HG03342 (cell line): ENCODE measurements at regions not wholly inside any gene's neighbourhood (a gene's known extent, or its start where the extent isn't known, plus 50 kb on each side); places are given as distances from the start of the nearest gene placed in this dataset.
"Not testable (repeated sequence)": the region's sequence is repeated elsewhere in the genome, so short reads cannot be mapped to it uniquely, and the experiment has no call there.

Experiments
- ATAC-seq: cut with Tn5 transposase; IDR thresholded peaks from one replicate; pipeline ENCODE4 v1.9.1; 2021; ENCODE audit warnings: mild to moderate bottlenecking, moderate library complexity; ENCODE audit not compliant: unreplicated experiment

DNA sequence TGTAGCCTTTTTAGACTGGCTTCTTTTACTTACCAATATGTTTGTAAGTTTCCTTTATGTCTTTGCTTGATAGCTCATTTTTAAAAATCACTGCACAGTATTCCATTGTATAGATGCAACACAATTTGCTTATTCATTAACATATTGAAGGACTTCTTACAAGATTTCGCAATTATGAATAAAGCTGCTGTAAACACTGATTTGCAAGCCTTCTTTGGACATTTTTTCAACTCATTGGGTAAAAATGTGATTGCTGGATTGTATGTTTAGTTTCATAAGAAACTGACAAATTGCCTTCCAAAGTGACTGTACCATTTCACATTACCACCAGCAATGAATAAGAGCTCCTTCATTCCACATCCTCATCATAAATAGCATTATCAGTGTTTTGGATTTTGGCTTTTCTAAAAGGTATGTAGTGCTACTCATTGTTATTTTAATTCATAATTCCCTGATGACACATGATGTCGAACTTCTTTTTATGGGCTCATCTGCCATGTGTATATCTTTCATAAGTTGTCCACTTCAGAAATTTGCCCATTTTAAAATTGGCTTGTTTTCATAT lies 80.7 kb downstream of the TFAP2B start:
- ATAC-seq: no peak

DNA sequence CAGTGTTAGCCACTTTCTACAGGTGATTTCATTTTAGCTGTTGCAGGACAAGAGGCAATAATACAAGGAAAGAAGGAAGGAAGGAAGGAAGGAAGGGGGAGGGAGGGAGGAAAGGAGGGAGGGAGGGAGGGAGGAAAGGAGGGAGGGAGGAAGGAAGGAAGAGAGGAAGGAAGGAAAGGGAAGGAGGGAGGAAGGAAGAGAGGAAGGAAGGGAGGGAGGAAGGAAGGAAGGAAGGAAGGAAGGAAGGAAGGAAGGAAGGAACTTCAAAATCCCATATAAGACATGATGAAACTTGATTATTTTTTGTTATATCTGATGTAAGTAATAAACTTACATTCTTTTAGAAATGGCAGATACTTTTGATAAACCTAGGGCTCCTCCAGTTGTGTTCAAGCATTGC lies 83.6 kb downstream of the TFAP2B start:
- ATAC-seq: no peak

DNA sequence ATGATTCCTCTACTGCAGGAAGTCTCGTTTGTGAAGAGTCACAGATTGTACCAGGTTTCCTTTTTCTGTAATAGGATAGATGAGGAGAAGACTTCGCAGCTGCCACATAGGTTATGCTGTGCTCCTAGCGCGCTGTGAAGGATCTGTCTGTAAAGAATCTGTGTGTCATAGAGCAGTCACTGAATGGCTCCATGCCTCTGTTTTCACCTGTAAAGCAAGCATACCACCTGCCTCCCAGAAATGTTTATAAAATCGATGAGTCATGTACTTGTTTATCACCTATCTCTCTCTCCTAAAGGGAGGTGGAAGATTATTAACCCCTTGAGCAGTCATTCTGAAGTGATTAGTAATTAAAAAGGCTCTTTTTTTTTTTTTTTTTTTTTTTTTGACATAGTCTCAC lies 86.6 kb downstream of the TFAP2B start:
- ATAC-seq: no peak

DNA sequence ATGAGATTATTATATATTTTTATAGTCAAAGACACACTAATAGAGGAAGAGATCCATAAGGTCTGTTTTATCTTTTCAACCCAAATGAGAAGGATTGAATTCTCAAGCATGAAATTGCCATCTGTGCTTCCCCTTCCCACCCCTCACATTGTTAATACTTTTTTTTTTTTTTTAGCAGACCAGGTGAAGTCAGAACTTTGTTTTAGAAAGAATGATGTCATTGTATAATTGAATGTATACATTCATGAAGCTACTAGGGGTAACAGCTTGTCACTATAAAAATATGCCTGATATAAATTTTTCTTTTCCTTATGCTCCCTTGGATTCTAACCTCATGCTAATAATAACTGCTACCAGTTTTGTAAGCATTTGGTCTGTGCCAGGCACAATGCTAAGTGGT lies 88.9 kb downstream of the TFAP2B start:
- no peak for ATAC-seq

DNA sequence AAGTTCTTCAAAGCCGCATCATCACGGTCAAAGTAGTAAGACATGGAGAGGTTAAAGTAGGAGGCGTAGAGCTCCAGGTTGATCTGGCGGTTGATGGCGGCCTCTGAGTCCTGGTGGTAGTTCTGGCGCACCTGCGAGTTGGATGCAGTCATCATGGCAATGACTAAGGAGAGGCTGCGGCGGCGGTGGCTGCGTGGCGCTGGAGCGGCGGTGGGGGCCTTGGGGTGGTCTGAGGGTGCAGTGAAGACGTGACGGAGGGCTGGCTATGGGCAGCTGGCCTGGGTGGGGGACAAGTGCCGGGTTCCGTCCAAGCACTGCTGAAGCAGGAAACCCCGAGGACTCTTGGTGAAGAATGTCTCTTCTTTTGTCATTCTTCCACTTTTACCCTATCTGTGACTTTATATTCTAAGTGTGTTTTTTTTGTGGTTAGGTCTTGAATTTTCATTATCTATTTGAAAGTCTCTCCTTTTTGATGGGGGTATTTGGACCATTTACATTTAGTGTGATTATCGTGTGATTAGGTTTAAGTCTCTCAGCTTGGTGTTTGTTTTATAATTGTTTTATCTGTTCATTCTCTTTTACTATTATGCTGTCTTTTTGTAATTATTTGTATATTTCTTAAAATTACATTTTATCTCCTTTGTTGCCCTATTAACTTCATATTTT lies 94.6 kb downstream of the TFAP2B start:
- ATAC-seq: no peak

DNA sequence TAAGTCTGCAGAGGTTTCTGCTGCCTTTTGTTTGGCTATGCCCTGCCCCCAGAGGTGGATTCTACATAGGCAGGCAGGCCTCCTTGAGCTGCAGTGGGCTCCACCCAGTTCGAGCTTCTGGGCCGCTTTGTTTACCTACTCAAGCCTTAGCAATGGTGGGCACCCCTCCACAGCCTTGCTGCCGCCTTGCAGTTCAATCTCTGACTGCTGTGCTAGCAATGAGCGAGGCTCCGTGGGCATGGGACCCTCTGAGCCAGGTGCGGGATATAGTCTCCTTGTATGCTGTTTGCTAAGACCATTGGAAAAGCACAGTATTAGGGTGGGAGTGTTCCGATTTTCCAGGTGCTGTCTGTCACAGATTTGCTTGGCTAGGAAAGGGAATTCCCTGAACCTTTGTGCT lies 102.7 kb downstream of the TFAP2B start:
- not testable (repeated sequence) for ATAC-seq

DNA sequence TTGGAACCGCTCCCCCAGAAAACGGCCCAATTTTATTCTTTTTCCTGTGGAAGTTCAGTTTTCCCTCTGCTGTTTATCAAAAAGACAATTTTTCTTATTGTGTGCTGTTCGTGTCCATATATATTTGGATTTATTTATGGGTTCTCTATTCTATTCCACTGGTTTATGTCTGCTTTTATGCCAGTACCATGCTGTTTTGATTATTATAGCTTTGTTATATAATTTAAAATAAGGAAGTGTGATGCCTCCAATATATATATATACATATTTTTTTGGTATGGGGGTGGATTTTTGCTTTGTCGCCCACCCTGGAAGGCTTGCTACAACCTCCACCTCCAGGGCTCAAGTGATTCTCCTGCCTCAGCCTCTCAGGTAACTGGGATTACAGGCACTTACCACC lies 103.3 kb downstream of the TFAP2B start:
- ATAC-seq: no peak

DNA sequence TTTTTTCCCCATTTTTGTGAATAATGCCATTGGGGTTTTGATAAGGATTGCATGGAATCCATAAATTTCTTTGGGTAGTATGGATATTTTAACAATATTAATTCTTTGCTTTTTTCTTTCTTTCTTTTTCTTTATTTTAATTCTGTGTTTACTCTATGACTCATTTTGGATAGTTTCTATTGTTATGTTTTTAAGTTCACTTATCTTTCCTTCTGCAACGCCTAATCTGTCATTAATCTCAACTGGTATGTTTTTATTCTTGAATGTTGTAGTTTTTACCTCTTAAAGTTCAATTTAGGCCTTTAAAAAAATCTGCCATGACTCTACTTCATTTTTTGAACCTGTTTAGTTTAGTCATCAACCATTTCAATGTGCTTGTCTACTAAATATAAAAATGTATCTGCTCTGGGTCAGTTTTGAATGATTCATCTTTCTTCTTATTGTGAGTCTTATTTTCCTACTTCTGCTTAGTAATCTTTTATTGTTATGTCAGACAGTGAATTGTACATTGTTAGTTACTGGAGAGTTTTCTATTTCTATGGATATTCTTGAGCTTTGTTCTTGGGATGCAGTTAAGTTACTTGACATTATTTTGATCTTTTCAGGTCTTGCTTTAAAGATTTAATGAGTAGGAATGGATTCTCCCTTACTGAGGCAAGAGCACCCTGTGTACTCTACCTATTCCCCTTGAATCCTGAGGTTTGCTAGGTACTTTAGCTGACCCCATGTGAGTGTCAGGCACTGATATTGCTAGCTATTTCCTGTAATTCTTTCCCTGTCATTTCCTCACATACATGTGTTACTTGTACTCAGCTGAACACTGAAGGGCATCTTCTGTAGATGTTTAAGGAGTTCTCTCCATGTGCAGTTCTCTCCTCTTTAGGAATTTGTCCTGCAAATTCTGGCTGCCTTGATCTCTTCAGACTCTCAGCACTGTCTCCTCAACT lies 104.2 kb downstream of the TFAP2B start:
- no peak for ATAC-seq

DNA sequence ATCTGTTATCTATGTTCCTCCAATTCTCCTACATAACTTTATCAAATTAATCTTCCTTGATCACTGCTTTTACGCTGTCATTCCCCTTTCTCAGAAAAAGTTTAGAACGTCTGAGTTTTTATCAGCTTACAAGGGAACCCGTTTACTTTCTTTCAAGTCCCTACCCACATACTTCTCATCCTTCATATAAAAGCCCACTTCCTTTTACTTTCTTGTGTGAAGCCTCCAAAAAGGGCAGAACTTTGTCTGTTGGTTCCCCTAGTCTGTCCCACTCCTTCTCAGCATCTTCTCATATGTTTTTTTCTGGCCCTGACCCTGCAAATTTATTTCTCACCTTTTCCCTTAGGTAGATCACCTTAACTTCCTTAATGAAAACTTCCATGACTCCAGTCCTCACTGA lies 106.1 kb downstream of the TFAP2B start:
- ATAC-seq: no peak

DNA sequence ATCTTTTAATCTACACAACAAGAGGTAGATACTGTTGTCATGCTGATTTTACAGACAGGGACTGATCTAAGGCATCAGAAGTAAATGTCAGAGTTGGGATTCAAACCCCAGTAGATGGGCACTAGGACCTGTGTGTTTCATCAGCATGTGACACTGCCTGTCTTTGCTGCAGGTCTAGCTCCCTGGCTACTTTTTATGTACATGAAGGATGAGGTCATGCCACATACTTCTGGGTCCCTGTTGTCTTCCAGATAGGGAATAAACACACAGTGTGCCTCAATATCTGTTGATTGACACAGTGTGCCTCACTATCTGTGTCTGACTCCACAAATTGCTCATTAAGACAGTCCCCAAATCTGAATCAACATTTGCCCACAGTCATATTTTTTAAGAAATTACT lies 106.9 kb downstream of the TFAP2B start:
- ATAC-seq: no peak

DNA sequence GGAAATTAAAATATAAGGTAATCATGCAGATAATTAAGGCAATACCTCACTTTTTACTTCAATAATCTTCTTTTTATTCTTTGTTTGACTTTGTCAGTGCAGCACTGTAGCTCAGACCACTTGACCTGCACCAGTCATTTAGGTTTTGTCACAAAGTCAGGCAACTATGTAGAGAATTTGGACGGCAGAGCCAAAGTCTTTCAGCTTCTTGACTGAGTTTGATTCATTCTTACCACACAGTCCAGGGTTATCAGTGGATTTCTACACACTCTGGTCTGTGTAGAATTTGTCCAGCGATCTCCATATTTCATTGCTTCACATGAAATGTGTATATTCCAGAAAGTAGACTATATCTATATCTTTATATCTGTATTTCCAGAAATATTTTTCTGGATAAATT lies 107.3 kb downstream of the TFAP2B start:
- ATAC-seq: no peak

DNA sequence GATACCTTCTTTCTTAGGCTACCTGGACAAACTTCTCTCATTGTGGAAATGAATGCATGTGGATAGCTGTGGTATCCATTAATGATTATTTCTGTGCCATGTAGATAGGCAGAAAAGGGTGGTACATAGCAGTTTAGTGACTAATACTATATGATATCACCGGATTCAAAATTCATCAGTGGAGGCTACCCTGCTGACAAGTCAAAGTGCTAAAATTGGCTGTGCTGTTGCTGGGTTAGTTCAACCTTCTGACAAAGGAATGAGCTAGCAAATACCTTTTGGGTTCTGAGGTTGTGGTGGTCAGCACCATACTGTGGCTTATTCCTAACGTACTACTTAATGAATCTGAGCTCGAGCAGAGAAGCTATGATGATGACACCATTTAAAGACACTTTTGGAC lies 109.1 kb downstream of the TFAP2B start:
- no peak for ATAC-seq

DNA sequence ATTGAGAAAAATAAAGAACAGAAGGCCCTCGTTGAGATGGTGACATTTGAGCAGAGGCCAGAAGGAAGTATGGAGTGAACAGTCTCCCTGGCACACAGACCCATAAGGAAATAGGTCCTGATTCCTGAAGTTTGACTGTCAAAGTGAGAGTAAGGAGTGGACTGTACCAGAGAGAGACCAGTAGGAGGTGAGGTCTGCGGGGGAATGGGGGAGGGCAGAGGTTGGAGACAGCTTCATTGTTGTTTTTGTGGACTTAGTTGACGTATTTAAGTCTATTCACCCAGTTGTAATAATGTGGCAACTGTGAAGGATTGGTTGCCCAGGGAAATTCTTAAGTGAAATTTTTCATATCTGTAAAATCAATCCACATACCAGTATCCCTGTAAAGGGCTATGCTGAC lies 110.7 kb downstream of the TFAP2B start:
- ATAC-seq: no peak

DNA sequence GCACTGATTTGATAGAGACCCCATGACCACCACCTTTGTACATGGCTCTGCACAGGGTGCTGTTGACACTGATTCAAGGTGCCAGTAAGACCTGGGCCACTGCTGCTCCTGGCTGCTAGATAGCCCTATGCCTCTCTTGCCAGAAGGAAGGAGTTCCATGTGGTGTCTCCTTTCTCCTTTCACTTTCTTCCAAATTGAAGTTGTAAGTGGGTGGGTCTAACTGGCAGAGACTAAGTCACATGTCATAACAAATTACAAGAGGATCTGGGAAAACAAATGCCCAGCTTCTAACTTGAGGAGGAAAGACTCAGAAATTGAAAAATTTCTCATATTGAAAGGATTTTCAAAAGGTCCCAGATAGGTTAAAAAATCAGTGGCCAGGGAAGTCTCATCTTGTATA lies 116.8 kb downstream of the TFAP2B start:
- no peak for ATAC-seq

DNA sequence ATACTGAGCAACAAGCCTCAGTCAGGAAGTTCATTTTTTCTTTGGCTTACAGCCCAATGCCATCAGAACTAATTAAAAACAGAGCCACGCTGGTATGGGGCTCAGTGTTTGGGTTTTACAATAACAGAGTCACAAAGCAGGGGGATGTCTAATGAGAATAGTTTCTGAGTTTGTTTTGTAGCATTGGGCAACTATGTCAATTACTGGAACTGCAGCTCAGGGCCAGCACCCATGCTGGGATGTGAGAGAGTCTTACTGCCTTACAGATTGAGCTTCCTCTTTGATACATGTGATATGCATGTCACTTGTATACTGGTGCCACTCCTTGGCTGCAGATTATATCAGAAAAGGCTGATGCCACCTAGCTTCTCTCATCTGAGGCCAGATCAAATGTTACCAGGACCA lies 117.6 kb downstream of the TFAP2B start:
- no peak for ATAC-seq

DNA sequence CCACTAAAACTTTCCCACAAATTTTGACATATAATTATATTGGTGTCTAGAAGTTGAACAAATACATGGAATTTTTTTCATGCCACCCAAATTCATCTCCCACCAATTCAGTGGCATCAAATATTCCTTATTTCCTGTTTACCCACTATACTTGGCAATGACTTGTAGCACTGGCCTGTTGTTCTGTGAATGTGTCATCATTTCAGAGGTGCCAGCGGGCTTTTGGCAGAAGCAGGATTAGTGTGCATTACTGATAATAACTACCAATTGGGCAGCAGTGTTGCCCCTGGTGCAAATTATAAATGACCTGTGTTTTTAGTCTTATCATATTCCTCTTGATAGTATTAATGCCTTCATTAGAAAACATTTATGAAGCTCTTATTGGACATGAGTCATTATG lies 121.3 kb downstream of the TFAP2B start:
- no peak for ATAC-seq

DNA sequence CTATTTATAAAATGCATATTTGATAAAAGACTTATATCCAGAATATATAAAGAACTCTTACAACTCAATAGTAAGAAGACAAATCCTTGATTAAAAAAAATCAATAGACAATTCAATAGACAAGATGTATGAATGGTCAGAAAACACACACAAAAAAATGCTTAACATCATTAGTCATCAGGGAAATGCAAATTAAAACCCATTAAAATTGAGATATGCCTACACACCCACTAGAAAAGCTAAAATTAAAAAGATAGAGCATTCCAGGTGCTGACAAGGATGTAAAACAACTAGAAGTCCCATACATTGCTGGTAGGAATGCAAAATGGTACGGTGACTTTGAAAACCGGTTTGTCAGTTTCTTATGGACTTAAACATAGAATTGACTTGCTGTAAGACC lies 127.1 kb downstream of the TFAP2B start:
- ATAC-seq: no peak

DNA sequence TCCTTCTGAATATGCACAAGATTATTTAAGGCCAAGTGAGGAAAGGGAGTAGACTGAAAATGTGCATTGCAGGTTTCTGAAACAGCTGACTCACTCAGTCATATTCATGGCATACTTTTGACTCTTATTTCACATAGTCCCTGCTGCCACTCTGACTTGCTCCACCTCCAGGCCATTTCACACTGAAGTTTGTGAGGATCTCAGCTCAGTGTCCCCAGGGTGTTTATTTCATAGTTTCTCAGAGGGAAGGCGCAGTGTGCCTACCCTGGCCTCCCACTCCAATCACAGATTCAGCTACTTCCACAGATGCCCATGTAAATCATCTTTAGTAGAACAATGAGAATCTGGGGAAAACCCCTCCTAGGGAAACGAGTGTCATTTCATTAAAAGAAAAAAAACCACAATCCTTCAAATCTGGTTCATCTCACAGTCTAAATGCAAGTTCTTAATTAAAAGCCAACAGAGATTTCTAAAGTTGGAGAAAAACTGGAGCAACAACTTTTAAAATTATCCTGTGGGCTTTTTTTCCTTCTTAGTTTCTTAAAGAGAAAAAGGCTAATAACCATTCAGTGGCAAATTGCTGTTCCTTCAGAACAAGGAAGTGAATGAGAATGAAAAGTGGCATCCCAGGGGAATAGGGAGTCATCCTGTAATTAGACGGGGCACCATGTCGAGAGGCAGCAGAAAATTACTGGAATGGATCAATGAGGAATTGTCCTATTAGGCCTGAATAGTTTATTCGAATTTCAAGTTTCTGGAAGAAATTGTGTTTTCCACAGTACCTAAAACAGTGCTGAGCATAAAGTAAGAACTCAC lies 133.6 kb downstream of the TFAP2B start:
- ATAC-seq: no peak

DNA sequence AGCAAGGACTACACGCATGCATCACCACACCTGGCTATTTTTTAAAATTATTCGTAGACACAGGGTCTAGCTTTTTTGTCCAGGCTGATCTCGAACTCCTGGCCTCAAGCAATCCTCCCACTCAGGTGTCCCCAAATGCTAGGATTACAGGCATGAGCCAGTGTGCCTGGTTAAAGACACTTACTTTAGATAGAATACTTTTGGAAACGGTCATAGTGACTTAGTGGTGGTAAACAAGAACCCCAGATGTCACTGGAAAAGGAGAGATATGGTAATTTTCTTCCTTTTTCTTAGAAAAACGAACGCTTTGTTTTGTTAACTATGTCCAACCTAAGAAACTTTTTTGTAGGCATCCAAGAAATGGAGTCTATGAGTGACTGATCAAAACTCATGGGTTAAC lies 137.3 kb downstream of the TFAP2B start:
- no peak for ATAC-seq

DNA sequence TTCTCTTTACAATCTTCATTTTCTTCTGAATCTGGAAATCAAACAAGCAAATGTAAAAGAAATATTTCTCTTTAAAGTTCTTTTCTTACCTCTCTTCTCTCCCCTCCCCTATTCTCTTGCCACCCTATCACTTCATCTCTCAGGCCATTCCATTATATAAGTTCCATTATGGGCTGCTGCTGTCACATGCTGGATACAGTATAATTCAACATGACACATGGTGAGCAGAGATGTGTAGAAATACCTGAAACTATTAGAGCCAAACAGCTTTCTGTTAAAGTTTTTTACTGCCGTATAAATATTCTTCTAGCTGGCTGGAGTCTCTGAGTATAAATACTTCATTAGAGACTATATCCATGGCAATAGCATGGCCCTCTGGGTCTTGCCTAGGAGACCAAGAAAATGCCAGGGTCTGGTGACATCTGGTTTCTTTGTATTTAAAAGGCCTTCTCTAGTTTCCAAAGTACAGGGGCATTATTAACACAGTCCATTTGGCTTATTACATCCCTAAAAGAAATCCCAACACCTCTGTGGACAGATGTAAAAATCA lies 139.6 kb downstream of the TFAP2B start:
- ATAC-seq: no peak

DNA sequence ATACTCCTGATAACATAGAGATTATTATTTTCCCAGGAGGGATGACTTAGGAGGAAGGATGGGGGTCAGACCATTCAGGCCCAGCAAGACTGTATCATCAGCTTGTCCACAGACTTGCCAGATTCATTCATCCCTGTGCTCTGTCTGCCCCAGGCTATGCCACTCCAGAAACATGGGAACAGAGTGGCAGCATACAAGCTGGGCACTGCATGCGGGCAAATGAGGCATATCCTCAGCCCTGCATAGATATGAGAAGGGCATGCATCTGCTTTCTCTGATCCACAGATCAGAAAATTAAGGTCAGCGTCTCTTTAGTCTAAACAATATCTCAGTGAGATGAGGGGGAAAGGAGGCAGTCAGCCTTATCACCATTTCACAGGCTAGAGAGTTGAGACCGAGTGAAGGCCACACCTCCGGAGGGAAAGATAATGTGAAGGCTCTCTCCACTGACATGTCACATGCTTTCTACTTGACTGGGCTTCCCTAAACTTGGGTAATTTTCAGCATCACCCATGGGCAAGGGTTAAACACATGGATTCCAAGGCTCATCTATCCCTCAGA lies 140.5 kb downstream of the TFAP2B start:
- no peak for ATAC-seq
